SK-N-DZ (cell line): ENCODE measurements at regions not wholly inside any gene's neighbourhood (a gene's known extent, or its start where the extent isn't known, plus 50 kb on each side); places are given as distances from the start of the nearest gene placed in this dataset.
"Not testable (repeated sequence)": the region's sequence is repeated elsewhere in the genome, so short reads cannot be mapped to it uniquely, and the experiment has no call there.

Source experiments
- DNase-seq: peaks from one replicate; pipeline ENCODE4 v3.0.0-alpha.2; 2015; ENCODE audit warnings: low spot score

- DNase-seq = no peak
These were observed 473.5 kb upstream of the MYT1L start for GRCh38 chr2:2804528-2804927.

- DNase-seq = no peak
These were observed 470.4 kb upstream of the MYT1L start for GRCh38 chr2:2801458-2801857.

- no peak for DNase-seq
These were observed 469.6 kb upstream of the MYT1L start for GRCh38 chr2:2800697-2801096.

DNA sequence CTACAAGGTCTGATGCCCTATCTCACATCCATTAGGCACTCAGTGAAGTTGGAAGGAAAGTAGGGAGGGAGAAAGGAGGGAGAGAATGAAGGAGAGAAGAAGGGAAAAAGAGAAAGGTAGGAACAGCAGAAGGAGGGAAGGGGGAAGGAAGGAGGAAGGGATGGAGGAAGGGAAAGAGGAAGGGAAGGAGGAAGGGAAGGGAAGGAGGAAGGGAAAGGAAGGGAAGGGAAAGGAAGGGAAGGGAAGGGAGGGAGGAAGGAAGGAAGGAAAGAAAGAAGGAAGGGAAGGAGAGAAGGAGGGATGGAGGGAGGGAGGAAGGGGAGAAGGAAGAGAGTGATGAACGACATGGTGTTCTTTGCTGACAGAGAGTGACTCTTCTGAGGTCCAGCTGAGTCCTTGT, 468.9 kb upstream of the MYT1L start:
- no peak for DNase-seq

- DNase-seq = no peak
These were observed 468.1 kb upstream of the MYT1L start for GRCh38 chr2:2799151-2799697.

DNA sequence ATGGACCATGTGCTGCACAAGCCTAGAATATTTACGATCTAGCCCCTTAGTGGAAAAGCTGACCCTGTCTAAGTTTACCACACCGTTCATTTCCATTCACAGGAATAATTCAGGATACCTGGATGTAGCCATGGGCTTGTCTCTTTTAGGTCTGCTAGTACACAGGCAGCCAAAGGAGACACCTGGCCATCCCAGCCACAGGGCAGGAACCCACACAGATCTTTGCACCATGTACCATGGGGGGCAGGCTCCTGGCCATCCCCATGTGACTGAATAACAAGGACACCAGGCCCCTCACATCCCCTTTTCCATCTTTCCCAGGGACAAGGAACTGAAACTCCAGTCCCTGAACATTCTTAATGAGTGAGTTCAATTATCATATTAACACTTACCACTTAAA, 467.3 kb upstream of the MYT1L start:
- no peak for DNase-seq

DNA sequence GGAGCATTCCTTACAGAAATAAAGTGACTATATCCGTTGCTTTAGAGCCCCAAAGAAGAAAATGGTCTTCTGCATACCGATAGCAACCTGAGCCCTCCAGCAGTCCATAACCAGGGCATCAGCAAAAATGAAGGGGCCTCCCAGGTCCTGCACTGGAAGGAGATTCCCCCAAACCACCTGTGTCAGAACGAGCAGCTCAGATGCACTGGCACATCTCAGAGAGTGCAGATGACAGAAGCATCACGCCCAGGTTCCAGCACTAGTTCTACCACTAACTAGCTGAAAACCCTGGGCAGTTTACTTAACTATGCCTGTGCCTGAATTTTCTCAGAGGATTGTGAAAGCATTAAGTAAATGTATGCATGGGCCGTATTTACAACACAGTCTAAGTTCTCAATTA, 466.7 kb upstream of the MYT1L start:
- DNase-seq = no peak

DNA sequence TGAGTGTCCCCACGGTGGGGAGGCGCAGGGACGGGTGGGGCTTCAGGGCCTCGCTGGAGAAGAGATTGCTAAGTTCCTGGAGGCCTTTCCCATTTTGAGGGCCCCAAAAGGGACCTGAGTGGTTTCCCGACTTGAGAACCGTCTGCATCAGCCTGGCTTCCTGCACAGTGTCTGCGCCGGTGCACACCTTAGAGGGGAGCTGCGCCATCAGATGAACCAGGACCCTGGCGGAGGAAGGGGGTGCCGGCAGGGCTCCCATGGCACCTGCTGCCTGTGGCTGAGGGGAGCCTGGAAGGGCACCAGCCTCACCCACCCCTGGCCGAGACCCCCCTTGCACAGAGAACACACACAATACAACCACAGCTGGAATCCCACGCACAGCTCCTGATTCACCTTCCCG, 465.1 kb upstream of the MYT1L start:
- no peak for DNase-seq

- no peak for DNase-seq
These were observed 464.5 kb upstream of the MYT1L start for GRCh38 chr2:2795438-2796091.

DNA sequence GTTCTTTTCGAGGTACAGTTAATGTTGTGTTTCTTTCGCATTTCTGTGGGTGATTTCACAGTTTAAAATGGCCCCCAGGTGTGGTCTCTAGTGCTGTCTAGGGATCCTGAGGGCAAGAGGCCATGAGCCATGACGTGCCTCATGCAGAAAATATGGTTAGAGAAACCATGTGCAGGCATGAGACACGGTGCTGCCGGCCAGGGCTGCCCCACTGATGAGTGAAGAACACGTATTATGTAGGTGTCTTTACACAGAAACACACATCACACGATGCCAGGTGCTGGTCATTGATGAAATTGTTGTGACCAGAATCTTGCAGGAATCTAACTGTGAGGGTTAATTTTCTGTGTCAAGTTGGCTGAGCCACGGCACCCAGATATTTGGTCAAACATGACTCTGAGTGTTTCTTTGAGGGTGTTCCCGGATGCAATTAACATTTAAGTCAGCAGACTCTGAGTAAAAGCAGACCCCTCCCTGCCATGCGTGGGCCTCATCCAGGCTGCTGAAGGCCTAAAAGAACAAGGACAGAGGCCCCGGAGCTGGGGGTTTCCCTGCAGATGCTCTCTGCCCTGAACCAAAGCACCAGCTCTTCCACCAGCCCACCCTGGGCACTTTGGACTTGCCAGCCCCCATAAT, 463.0 kb upstream of the MYT1L start:
- DNase-seq = peak; percentile 37

DNA sequence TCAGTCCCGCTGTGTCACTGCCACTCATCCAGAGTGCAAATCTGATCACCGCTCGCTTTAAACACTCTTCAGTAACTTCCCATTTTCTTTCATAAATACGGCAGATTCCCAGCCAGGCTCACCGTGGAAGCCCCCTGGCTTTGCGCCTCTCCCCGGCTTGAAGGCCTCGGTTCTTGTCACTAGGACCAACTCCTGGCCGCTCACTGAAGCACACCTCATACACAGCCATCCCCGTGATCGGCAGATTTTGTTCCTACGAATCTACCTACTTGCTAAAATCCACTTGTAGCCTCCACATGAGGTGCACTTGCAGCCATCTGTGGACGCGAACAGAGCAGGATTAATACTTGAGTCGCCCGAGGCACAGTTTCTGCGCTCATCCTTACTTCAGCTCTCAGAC, 462.4 kb upstream of the MYT1L start:
- DNase-seq = no peak

GRCh38 chr2:2791606-2792005, 460.5 kb upstream of the MYT1L start:
- no peak for DNase-seq

- no peak for DNase-seq
These were observed 460.0 kb upstream of the MYT1L start for GRCh38 chr2:2791031-2791430.

DNA sequence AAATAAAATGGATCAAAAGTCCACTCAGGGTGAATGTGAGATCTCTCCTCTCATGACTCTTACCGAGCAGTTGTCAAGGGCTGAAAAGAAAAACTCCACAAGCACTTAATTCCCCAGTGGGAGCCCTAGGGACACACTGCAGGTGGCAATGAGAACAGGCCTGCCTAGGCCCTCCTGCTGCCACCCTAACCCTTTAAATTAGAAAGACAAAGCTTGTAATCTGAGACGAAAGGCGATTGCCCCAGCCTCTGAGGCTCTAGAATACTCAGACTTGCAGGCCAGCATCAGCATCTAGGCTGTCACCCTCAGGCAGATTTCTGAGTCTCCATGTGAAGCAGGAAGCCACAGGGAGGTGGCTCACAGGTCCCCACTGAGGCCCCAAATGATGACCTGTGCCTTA, 457.0 kb upstream of the MYT1L start:
- peak; percentile 16 for DNase-seq

DNA sequence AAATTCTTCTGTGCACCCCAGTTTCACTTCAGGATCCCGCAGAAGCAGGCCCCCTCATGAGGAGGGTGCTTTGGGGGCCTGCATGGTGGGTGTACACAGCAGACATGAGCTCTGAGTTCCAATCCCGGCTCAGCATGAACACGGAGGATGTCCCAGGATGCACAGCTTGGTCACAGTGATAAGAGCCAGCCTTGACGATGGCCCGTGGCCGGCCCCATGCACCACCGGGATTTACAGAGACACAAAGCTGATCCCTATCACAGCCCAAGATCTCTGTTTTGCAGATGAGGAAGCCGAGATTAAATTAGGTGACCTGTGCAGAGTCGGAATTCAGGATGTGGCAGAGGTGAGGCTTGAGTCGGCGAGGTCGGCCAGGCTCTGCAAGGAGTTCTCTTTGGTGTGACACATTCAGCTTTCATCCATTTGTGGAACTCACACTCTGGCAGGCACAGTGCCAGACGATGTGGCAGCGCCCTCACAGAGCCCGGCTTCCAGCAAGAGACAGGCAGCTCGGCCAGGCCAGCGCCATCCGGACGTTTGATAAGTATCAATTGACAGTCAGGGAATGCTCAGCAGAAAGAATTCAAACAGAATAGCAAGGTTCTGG, 456.3 kb upstream of the MYT1L start:
- peak; percentile 74 for DNase-seq

DNA sequence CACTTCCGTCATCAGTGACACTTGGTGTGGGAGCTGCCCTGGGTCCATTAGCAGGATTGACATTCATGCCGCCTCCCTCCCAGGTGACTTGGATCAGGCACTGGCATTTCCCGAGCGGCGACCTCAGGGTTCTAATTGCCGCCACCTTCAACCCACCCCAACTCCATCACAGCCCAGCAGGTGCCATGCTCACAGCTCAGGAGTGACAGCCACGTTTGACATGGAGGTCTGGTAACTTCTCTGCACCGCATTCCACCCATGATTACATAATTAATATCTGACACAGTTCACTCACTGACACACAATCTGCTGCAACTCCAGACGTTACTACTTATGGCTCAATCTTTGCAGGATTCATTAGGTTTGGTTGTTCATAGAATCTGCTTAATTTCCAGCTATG, 450.9 kb upstream of the MYT1L start:
- no peak for DNase-seq

DNA sequence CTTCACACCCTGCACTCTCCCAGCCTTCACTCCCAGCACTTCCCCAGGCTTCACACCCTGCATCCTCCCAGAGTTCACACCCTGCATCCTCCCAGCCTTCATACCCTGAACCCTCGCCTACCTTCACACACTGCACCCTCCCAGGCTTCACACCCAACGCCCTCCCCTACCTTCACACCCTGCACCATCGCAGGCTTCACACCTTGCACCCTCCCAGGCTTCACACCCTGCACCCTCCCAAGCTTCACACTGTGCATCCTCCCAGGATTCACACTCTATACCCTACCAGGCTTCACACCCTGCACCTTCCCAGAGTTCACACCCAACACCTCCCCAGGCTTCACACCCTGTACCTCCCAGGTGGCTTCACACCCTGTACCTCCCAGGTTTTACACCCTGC, 448.7 kb upstream of the MYT1L start:
- no peak for DNase-seq

DNA sequence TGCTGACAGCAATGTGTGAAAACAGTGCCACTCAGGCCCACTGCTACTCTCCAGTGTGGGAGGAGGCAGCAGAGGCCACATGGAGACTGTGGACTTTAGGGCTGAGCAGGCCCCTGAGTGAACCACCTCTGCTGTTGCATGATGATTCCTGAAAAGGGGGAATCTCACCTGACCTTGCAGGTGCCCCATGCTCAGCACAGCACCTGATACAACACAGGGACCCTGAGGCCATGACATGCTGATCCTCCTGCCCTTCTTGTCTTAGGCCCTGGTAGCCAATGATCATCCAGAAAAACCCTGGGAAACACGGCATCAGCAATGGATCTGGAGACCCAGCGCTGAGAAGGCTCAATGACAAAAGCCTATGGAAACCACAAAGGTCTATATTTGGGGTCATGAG, 446.8 kb upstream of the MYT1L start:
- DNase-seq = no peak

DNA sequence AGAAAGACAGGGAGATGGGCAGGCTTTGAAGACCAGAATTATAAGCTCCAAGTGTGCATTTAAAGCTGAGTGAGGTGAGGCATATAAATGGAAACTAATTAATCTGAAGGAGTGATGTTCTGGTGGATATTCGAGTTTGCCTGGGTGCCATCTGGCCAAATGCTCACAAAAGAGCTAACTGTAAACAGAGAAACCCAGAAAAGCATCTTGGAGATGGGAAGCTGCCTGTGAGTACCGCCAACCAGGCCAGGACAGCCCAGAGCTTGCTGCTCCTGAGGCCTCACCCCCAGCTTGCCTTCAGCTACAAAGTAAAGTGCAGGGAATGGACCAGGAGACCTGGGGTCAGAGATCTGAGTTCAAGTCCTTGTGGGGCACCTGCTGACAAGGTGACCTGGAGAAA, 446.1 kb upstream of the MYT1L start:
- DNase-seq = no peak

DNA sequence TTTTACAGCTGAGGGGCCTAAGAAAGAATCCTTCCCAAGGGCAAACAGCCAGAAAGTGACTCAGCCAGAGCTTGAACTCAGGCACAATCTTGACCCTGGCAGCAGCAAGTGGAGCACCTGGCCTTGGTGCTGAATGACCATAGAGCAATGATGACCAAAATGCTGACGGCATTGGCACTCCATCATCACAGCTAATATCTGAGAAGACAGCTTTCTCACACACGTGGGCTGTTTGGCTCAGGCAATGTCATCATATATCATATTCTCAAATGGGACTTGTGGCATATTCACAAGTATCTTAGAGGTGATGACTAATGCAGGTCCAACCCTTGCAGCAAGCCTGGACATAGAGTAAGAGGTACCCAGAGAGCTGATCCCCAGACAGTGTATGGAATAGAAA, 443.9 kb upstream of the MYT1L start:
- DNase-seq = no peak

- no peak for DNase-seq
These were observed 442.6 kb upstream of the MYT1L start for GRCh38 chr2:2773692-2774091.

GRCh38 chr2:2773080-2773479, 442.0 kb upstream of the MYT1L start:
- not testable (repeated sequence) for DNase-seq
